Lower leg skin (tissue), 3 donors: ENCODE measurements at regions not wholly inside any gene's neighbourhood (a gene's known extent, or its start where the extent isn't known, plus 50 kb on each side); places are given as distances from the start of the nearest gene placed in this dataset.

ENCODE experiments used
- CTCF ChIP-seq, 3 donors: fragments of 450-650 bp; IDR thresholded peaks; one replicate each; pipeline ENCODE4 v1.5.1; 2016; ENCODE audit warnings: antibody characterized with exemption in 3 of 3, mild to moderate bottlenecking in 3 of 3, moderate library complexity in 2 of 3
- POLR2A ChIP-seq, 2 donors: fragments of 450-650 bp; IDR thresholded peaks; one replicate each; pipeline ENCODE4 v1.6.1; 2016 to 2017; ENCODE audit warnings: antibody characterized with exemption in 2 of 2, mild to moderate bottlenecking in 1 of 2, moderate library complexity in 1 of 2

- TF ChIP-seq CTCF (IDR thresholded peaks at IDR 0.05) (no peak), POLR2A (IDR thresholded peaks at IDR 0.05) (no peak)
Measured at GRCh38 chr3:24751020-24751419, 256.4 kb upstream of the THRB start.
